Astrocyte (in vitro differentiated cells and primary cell): ENCODE measurements at regions not wholly inside any gene's neighbourhood (a gene's known extent, or its start where the extent isn't known, plus 50 kb on each side); places are given as distances from the start of the nearest gene placed in this dataset.

Experiments used
- DNase-seq: peaks from one replicate; pipeline ENCODE4 v3.0.0-alpha.2; 2010; ENCODE audit warnings: low read depth
- FAIRE-seq: peaks from 2 replicates; lab custom pipeline; 2011; peaks lifted over from hg19 to GRCh38; lab: Jason Lieb, UNC
- H2AFZ ChIP-seq: 2 replicates; pipeline ENCODE4 v1.6.0; 2012; ENCODE audit warnings: low read depth, low read length, inconsistent platforms
- H3K27ac ChIP-seq: 2 replicates; pipeline ENCODE4 v1.5.1; 2011; ENCODE audit warnings: low read depth, low read length, inconsistent platforms
- H3K27me3 ChIP-seq: 2 replicates; pipeline ENCODE4 v1.6.0; 2011; ENCODE audit warnings: low read length, inconsistent platforms; ENCODE audit not compliant: insufficient read depth
- H3K36me3 ChIP-seq: 2 replicates; pipeline ENCODE4 v1.5.1; 2011; ENCODE audit warnings: low read length, inconsistent platforms; ENCODE audit not compliant: insufficient read depth
- H3K4me1 ChIP-seq: 2 replicates; pipeline ENCODE4 v1.5.1; 2011; ENCODE audit warnings: low read length, inconsistent platforms; ENCODE audit not compliant: insufficient read depth
- H3K4me2 ChIP-seq: 2 replicates; pipeline ENCODE4 v1.6.0; 2012; ENCODE audit warnings: low read length, inconsistent platforms
- H3K4me3 ChIP-seq: 2 replicates; pipeline ENCODE4 v1.5.1; 2011; ENCODE audit warnings: low read depth, mild to moderate bottlenecking, low read length, inconsistent platforms; ENCODE audit not compliant: insufficient read depth
- H3K79me2 ChIP-seq: 2 replicates; pipeline ENCODE4 v1.6.0; 2012; ENCODE audit warnings: mild to moderate bottlenecking, low read length, inconsistent platforms; ENCODE audit not compliant: insufficient read depth
- H3K9ac ChIP-seq: 2 replicates; pipeline ENCODE4 v1.6.0; 2012; ENCODE audit warnings: mild to moderate bottlenecking, low read length, inconsistent platforms
- H3K9me3 ChIP-seq: 2 replicates; pipeline ENCODE4 v1.5.1; 2012; ENCODE audit warnings: low read depth, mild to moderate bottlenecking, low read length, inconsistent platforms; ENCODE audit not compliant: insufficient read depth
- H4K20me1 ChIP-seq: 2 replicates; pipeline ENCODE4 v1.6.0; 2012; ENCODE audit warnings: low read length, inconsistent platforms; ENCODE audit not compliant: insufficient read depth
- H3K27ac Mint-ChIP-seq: one replicate; pipeline ENCODE4 v1.8.0; 2021; ENCODE audit warnings: mild to moderate bottlenecking, mixed read lengths; ENCODE audit not compliant: unreplicated experiment
- H3K27me3 Mint-ChIP-seq: one replicate; pipeline ENCODE4 v1.8.0; 2021; ENCODE audit warnings: low read depth, mixed read lengths; ENCODE audit not compliant: unreplicated experiment
- H3K36me3 Mint-ChIP-seq: one replicate; pipeline ENCODE4 v1.8.0; 2021; ENCODE audit warnings: low read depth, mixed read lengths; ENCODE audit not compliant: unreplicated experiment
- H3K4me1 Mint-ChIP-seq: one replicate; pipeline ENCODE4 v1.8.0; 2021; ENCODE audit warnings: low read depth, mixed read lengths; ENCODE audit not compliant: unreplicated experiment
- H3K4me3 Mint-ChIP-seq: one replicate; pipeline ENCODE4 v1.8.0; 2021; ENCODE audit warnings: mild to moderate bottlenecking, moderate library complexity, mixed read lengths; ENCODE audit not compliant: unreplicated experiment
- H3K9me3 Mint-ChIP-seq: one replicate; pipeline ENCODE4 v1.8.0; 2021; ENCODE audit warnings: mild to moderate bottlenecking, mixed read lengths; ENCODE audit not compliant: unreplicated experiment
- CTCF ChIP-seq: IDR thresholded peaks from 2 replicates; pipeline ENCODE4 v1.5.1; 2011; ENCODE audit warnings: low read depth, mild to moderate bottlenecking, inconsistent platforms, low read length, moderate library complexity; ENCODE audit not compliant: insufficient read depth
- EZH2 ChIP-seq: IDR thresholded peaks from 2 replicates; pipeline ENCODE4 v1.6.1; 2012; ENCODE audit warnings: mild to moderate bottlenecking, low read length, inconsistent platforms; ENCODE audit not compliant: insufficient read depth

GRCh38 chr2:104068665-104069064, 785.2 kb upstream of the POU3F3 start:
- H3K36me3 ChIP-seq = no peaks in the 10 kb centered on the region
- DNase-seq (no peak), FAIRE-seq (no peak)
- H3K4me2 ChIP-seq = no peak overlapping the region
- no peaks in the 10 kb centered on the region for H3K79me2 ChIP-seq
- no peaks in the 10 kb centered on the region for H3K27me3 Mint-ChIP-seq
- H3K9me3 Mint-ChIP-seq = no peaks in the 10 kb centered on the region
- TF ChIP-seq CTCF (no peak), EZH2 (no peak)
- no peaks in the 10 kb centered on the region for H4K20me1 ChIP-seq
- no peaks in the 10 kb centered on the region for H3K27me3 ChIP-seq
- peaks cover 3% of the 10 kb centered on the region for H3K9me3 ChIP-seq
- H3K4me1 ChIP-seq = no peaks in the 10 kb centered on the region
- no peaks in the 10 kb centered on the region for H3K36me3 Mint-ChIP-seq
- no peak overlapping the region for H3K4me3 Mint-ChIP-seq
- no peak overlapping the region for H3K4me3 ChIP-seq
- no peak overlapping the region for H3K27ac ChIP-seq
- no peaks in the 10 kb centered on the region for H3K4me1 Mint-ChIP-seq
- no peak overlapping the region for H3K9ac ChIP-seq
- H2AFZ ChIP-seq = no peak overlapping the region
- H3K27ac Mint-ChIP-seq = no peak overlapping the region

GRCh38 chr2:104077573-104077972, 776.3 kb upstream of the POU3F3 start:
- no peak overlapping the region for H3K4me3 ChIP-seq
- H3K4me3 Mint-ChIP-seq = no peak overlapping the region
- no peaks in the 10 kb centered on the region for H3K36me3 Mint-ChIP-seq

More at GRCh38 chr2:104077573-104077972, 776.3 kb upstream of the POU3F3 start:
- Histone ChIP-seq H3K79me2 (no peaks in the 10 kb centered on the region), H3K36me3 (no peaks in the 10 kb centered on the region), H3K9me3 (peaks cover 9% of the 10 kb centered on the region), H3K27me3 (no peaks in the 10 kb centered on the region), H3K4me2 (no peak overlapping the region), H3K27ac (no peak overlapping the region), H4K20me1 (no peaks in the 10 kb centered on the region), H2AFZ (no peak overlapping the region), H3K4me1 (no peaks in the 10 kb centered on the region), H3K9ac (no peak overlapping the region)
- H3K27ac Mint-ChIP-seq = no peak overlapping the region
- TF ChIP-seq EZH2 (no peak), CTCF (no peak)
- no peaks in the 10 kb centered on the region for H3K4me1 Mint-ChIP-seq
- FAIRE-seq = no peak
- H3K27me3 Mint-ChIP-seq = no peaks in the 10 kb centered on the region
- no peak for DNase-seq
- no peaks in the 10 kb centered on the region for H3K9me3 Mint-ChIP-seq
